ENCODE measurements at regions not wholly inside any gene's neighbourhood (a gene's known extent, or its start where the extent isn't known, plus 50 kb on each side); places are given as distances from the start of the nearest gene placed in this dataset.

GRCh38 chr10:3963191-3963673 lies 178.2 kb upstream of the KLF6 start:
- Mint-ChIP-seq H3K27me3 (ENCODE audit: low read depth) (no peaks in the 10 kb centered on the region), H3K36me3 (no peaks in the 10 kb centered on the region), H3K9me3 (peaks cover 14% of the 10 kb centered on the region), H3K4me3 (no peak overlapping the region), H3K27ac (no peak overlapping the region), H3K4me1 (no peaks in the 10 kb centered on the region)
- TF ChIP-seq, protein P1, sequence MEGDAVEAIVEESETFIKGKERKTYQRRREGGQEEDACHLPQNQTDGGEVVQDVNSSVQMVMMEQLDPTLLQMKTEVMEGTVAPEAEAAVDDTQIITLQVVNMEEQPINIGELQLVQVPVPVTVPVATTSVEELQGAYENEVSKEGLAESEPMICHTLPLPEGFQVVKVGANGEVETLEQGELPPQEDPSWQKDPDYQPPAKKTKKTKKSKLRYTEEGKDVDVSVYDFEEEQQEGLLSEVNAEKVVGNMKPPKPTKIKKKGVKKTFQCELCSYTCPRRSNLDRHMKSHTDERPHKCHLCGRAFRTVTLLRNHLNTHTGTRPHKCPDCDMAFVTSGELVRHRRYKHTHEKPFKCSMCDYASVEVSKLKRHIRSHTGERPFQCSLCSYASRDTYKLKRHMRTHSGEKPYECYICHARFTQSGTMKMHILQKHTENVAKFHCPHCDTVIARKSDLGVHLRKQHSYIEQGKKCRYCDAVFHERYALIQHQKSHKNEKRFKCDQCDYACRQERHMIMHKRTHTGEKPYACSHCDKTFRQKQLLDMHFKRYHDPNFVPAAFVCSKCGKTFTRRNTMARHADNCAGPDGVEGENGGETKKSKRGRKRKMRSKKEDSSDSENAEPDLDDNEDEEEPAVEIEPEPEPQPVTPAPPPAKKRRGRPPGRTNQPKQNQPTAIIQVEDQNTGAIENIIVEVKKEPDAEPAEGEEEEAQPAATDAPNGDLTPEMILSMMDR (IDR thresholded peaks at IDR 0.05; ENCODE audit: unreplicated experiment): no peak
- DNase-seq (ENCODE audit: low spot score in 2 of 2, unreplicated experiment in 2 of 2): no peak

DNA sequence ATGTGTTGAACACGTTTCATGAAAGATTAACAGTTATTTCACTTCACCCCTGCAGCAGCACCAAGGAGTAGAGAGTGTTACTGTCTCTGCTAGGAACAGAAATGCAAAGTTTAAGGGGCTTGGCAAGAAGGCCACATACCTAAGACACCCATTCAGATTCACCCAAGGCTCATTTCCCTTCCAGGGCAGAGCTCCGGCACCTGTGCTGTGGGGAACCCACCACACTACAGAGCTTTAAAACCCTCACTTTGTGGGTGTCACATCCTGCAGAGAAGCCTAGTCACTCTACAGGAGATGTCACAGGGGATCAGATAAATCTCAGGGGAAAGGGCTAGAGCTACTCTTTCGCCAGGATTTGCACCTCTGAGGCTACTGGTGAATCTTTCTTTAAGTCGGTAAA lies 176.1 kb upstream of the KLF6 start:
- H3K9me3 Mint-ChIP-seq: no peaks in the 10 kb centered on the region
- H3K27me3 Mint-ChIP-seq (ENCODE audit: low read depth): no peaks in the 10 kb centered on the region
- no peak for DNase-seq (ENCODE audit: low spot score in 2 of 2, unreplicated experiment in 2 of 2)
- no peak overlapping the region for H3K4me3 Mint-ChIP-seq
- H3K4me1 Mint-ChIP-seq: no peaks in the 10 kb centered on the region
- H3K36me3 Mint-ChIP-seq: no peaks in the 10 kb centered on the region
- TF ChIP-seq, protein P1 (IDR thresholded peaks at IDR 0.05; ENCODE audit: unreplicated experiment): no peak
- no peak overlapping the region for H3K27ac Mint-ChIP-seq

DNA sequence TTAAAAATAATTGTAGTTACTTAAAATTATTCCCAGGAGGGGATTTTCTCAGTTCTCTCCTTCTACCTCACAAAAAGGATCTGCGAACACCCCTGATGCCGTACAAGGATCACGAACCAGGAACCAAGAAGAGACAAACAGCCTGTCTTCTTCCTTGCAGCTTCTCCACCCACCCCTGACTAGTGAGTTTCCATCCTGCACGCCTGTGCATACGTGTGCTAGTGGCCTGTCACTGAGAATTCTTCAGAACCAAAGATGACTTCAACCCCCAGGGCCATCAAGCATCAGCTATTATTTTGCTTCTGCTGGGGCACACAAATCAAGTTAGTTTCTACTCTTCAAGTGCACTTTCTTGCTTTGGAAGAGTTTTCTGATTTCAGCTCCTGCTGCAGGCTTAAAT lies 175.5 kb upstream of the KLF6 start:
- no peak for DNase-seq (ENCODE audit: low spot score in 2 of 2, unreplicated experiment in 2 of 2)
- TF ChIP-seq, protein P1 (IDR thresholded peaks at IDR 0.05; ENCODE audit: unreplicated experiment): no peak
- H3K36me3 Mint-ChIP-seq: no peaks in the 10 kb centered on the region
- H3K27me3 Mint-ChIP-seq (ENCODE audit: low read depth): no peaks in the 10 kb centered on the region
- H3K4me1 Mint-ChIP-seq: peaks cover 3% of the 10 kb centered on the region
- no peak overlapping the region for H3K27ac Mint-ChIP-seq
- H3K4me3 Mint-ChIP-seq: no peak overlapping the region
- no peaks in the 10 kb centered on the region for H3K9me3 Mint-ChIP-seq

DNA sequence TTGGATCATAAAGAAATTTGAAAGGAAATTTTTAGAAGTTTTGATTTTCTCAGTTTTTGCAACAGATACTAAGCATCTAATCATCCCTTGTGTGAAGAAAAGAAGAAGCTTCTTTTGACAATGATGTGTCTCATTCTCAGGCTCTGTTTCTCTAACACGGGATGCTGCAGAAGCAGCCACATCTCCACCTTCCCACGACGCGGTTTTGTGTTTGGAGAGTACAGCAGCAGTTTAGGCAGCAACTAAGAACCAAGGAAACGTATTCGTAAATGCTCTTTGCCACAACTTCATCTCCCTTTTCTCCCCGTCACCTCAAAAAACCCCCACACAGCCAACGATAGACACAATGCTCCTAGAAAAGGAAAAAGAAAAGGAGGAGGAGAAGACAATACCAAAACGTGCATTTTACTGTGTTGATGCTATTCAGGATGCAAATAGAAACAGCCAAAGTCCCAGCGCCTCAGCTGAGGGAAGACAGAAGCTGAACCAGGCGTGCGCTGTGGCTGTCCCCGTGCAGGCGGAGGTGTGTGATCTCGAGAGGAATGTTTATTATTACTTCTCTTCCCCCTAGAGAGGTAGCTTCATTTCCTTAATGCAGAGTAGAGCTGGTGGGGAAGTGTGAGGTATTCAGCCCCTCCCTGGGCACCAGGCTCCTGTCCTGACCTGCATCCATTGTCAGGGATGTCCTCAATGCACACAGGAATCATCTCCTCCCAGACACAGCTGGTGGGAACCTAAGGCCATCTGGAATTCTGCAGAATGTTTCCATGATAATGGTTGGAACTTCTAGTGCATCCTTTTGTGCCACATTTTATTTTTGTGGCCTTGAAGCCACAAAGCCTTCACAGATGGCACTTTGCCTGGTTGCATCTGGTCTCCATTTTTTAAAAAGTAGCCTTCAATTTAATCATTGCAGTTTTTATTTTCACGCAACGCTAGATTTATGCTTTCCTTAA lies 174.6 kb upstream of the KLF6 start:
- Mint-ChIP-seq H3K27ac (no peak overlapping the region), H3K4me1 (peaks cover 4% of the 10 kb centered on the region), H3K27me3 (ENCODE audit: low read depth) (no peaks in the 10 kb centered on the region), H3K9me3 (no peaks in the 10 kb centered on the region), H3K36me3 (no peaks in the 10 kb centered on the region), H3K4me3 (no peak overlapping the region)
- TF ChIP-seq, protein P1 (IDR thresholded peaks at IDR 0.05; ENCODE audit: unreplicated experiment): no peak
- no peak for DNase-seq (ENCODE audit: low spot score in 2 of 2, unreplicated experiment in 2 of 2)

DNA sequence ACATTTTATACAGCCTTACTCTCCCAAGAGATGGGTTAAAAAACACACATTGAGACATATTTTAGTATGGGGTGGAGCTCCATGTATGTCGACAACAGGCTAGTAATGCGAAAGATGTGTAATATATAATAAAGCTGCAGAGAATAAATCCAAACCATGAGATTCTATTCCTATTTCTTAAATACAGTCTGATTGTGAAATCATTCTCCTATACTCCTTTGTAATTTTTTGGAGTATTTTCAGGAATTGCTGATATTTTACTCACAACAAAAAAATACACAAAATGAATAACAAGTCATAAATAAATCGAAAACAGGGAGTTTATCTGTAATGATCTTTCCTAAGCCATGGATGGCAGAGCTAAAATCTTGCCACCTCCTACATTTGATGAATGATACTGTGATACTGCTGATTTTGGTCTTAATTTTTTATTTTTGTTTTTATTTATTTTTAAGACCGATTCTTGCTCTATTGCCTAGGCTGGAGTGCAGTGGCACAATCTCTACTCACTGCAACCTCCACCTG lies 173.5 kb upstream of the KLF6 start:
- DNase-seq (ENCODE audit: low spot score in 2 of 2, unreplicated experiment in 2 of 2): no peak
- Mint-ChIP-seq H3K9me3 (no peaks in the 10 kb centered on the region), H3K36me3 (no peaks in the 10 kb centered on the region), H3K27me3 (ENCODE audit: low read depth) (no peaks in the 10 kb centered on the region), H3K27ac (no peak overlapping the region), H3K4me1 (peaks cover 4% of the 10 kb centered on the region), H3K4me3 (no peak overlapping the region)
- TF ChIP-seq, protein P1 (IDR thresholded peaks at IDR 0.05; ENCODE audit: unreplicated experiment): no peak
